Hepatocyte (in vitro differentiated cells): ENCODE measurements at regions not wholly inside any gene's neighbourhood (a gene's known extent, or its start where the extent isn't known, plus 50 kb on each side); places are given as distances from the start of the nearest gene placed in this dataset.

Source experiments
- CTCF ChIP-seq: fragments of 200-600 bp; sonication (generic); IDR thresholded peaks from 2 replicates; pipeline ENCODE4 v1.5.1; 2016; ENCODE audit warnings: antibody characterized with exemption, mild to moderate bottlenecking; ENCODE audit not compliant: poor library complexity
- EZH2phosphoT487 ChIP-seq: fragments of 200-600 bp; sonication (generic); IDR thresholded peaks from one replicate; pipeline ENCODE4 v1.6.1; 2018; ENCODE audit warnings: antibody characterized with exemption, mild to moderate bottlenecking, low read depth, moderate library complexity; ENCODE audit not compliant: unreplicated experiment, severe bottlenecking

GRCh38 chr4:54973784-54974183 is 151.6 kb downstream of the KDR start:
- TF ChIP-seq CTCF (no peak), EZH2phosphoT487 (no peak)
